Loucy (cell line): ENCODE measurements at regions not wholly inside any gene's neighbourhood (a gene's known extent, or its start where the extent isn't known, plus 50 kb on each side); places are given as distances from the start of the nearest gene placed in this dataset.

ENCODE experiments used
- H2AFZ ChIP-seq: fragments of 200-600 bp; sonication (generic); 2 replicates; pipeline ENCODE4 v1.6.0; 2016; ENCODE audit warnings: antibody characterized with exemption, mild to moderate bottlenecking, low read length, moderate library complexity
- H3F3A ChIP-seq: fragments of 200-600 bp; 2 replicates; pipeline ENCODE4 v1.6.0; 2016; ENCODE audit warnings: antibody characterized with exemption, low read depth, mild to moderate bottlenecking
- H3K27me3 ChIP-seq: fragments of 200-600 bp; sonication (generic); 2 replicates; pipeline ENCODE4 v1.6.1; 2014; ENCODE audit warnings: low read length, mild to moderate bottlenecking; ENCODE audit not compliant: insufficient read depth, poor library complexity, severe bottlenecking
- H3K36me3 ChIP-seq: fragments of 200-600 bp; sonication (generic); 2 replicates; pipeline ENCODE4 v1.6.1; 2016; ENCODE audit warnings: low read length; ENCODE audit not compliant: insufficient read depth
- H3K4me1 ChIP-seq: fragments of 200-600 bp; sonication (generic); 2 replicates; pipeline ENCODE4 v1.5.1; 2014; ENCODE audit warnings: low read length, mild to moderate bottlenecking; ENCODE audit not compliant: insufficient read depth, poor library complexity, severe bottlenecking
- H3K4me2 ChIP-seq: fragments of 200-600 bp; sonication (generic); 2 replicates; pipeline ENCODE4 v1.6.0; 2014; ENCODE audit warnings: antibody characterized with exemption, low read length, low read depth, mild to moderate bottlenecking; ENCODE audit not compliant: poor library complexity, severe bottlenecking
- H3K4me3 ChIP-seq: fragments of 200-600 bp; sonication (generic); 2 replicates; pipeline ENCODE4 v1.5.1; 2014; ENCODE audit warnings: low read length, mild to moderate bottlenecking, mixed read lengths; ENCODE audit not compliant: poor library complexity, severe bottlenecking
- H3K79me2 ChIP-seq: fragments of 200-600 bp; sonication (generic); 2 replicates; pipeline ENCODE4 v1.6.1; 2014; ENCODE audit warnings: low read length; ENCODE audit not compliant: insufficient read depth
- H3K9ac ChIP-seq: fragments of 200-600 bp; sonication (generic); 2 replicates; pipeline ENCODE4 v1.6.0; 2014; ENCODE audit warnings: mild to moderate bottlenecking, low read depth, low read length, moderate library complexity; ENCODE audit not compliant: poor library complexity, severe bottlenecking
- H3K9me2 ChIP-seq: fragments of 200-600 bp; sonication (generic); replicated peaks from 2 replicates; pipeline ENCODE4 v1.6.1; 2016; ENCODE audit warnings: low read depth, low read length, mixed read lengths
- H3K9me3 ChIP-seq: fragments of 200-600 bp; sonication (generic); 2 replicates; pipeline ENCODE4 v1.6.1; 2014; ENCODE audit warnings: mild to moderate bottlenecking, antibody characterized with exemption, low read length, low read depth; ENCODE audit not compliant: insufficient read depth
- H4K20me1 ChIP-seq: fragments of 200-600 bp; sonication (generic); 2 replicates; pipeline ENCODE4 v1.6.0; 2014; ENCODE audit warnings: antibody characterized with exemption, low read length, mild to moderate bottlenecking; ENCODE audit not compliant: insufficient read depth, poor library complexity, severe bottlenecking
- EZH2phosphoT487 ChIP-seq: fragments of 200-600 bp; IDR thresholded peaks from 2 replicates; pipeline ENCODE4 v1.6.1; 2018; ENCODE audit warnings: antibody characterized with exemption, mild to moderate bottlenecking, moderate library complexity, borderline replicate concordance
- TF ChIP-seq, protein P1 (sequence below): fragments of 200-600 bp; sonication (generic); conservative IDR thresholded peaks from 2 replicates; pipeline ENCODE4 v1.5.1; 2014; ENCODE audit warnings: mild to moderate bottlenecking, antibody characterized with exemption, low read length

DNA sequence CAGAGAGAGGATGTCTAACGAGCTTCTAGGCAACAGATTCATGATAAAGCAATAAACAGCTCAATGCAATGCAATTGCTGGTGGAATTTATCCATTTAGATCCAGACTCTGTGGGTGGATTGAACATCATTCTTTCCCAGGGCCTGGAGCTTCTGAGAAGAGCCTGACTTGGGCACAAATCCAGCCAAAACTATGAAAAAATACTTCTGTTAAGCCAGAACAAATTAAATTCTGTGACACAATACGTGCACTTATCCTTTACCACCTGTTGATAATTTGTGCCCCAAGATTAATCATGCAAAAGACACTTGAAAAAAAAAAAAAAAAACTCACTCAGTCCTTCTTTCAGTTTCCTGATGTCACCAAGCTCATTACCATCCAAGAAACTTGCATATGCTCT, 446.0 kb upstream of the DCN start:
- Histone ChIP-seq H3F3A (no peaks in the 10 kb centered on the region), H4K20me1 (no peaks in the 10 kb centered on the region), H3K27me3 (no peaks in the 10 kb centered on the region), H3K36me3 (no peaks in the 10 kb centered on the region), H3K9me3 (no peaks in the 10 kb centered on the region), H3K4me3 (no peak overlapping the region), H3K4me2 (no peak overlapping the region), H3K9ac (no peak overlapping the region), H3K79me2 (no peaks in the 10 kb centered on the region), H2AFZ (no peak overlapping the region), H3K4me1 (no peaks in the 10 kb centered on the region), H3K9me2 (no peaks in the 10 kb centered on the region)
- TF ChIP-seq EZH2phosphoT487 = no peak
- TF ChIP-seq, protein P1, sequence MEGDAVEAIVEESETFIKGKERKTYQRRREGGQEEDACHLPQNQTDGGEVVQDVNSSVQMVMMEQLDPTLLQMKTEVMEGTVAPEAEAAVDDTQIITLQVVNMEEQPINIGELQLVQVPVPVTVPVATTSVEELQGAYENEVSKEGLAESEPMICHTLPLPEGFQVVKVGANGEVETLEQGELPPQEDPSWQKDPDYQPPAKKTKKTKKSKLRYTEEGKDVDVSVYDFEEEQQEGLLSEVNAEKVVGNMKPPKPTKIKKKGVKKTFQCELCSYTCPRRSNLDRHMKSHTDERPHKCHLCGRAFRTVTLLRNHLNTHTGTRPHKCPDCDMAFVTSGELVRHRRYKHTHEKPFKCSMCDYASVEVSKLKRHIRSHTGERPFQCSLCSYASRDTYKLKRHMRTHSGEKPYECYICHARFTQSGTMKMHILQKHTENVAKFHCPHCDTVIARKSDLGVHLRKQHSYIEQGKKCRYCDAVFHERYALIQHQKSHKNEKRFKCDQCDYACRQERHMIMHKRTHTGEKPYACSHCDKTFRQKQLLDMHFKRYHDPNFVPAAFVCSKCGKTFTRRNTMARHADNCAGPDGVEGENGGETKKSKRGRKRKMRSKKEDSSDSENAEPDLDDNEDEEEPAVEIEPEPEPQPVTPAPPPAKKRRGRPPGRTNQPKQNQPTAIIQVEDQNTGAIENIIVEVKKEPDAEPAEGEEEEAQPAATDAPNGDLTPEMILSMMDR = no peak

DNA sequence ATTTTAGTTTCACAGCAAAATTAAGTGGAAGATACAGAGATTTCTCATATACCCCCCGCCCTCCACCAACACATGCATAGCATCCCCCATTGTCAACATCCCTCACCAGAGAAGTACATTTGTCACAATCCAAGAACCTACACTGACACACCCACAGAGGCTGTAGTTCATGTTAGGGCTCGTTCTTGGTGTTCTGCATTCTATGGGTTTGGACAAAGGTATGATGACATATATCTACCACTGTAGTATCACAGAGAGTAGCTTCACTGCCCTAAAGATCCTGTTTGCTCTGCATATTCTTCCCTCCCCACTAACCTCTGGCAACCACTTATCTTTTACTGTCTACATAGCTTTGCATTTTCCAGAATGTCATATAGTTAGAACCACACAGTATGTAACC, 444.6 kb upstream of the DCN start:
- H3K36me3 ChIP-seq = no peaks in the 10 kb centered on the region
- TF ChIP-seq EZH2phosphoT487 = no peak
- TF ChIP-seq, protein P1 = no peak
- H3F3A ChIP-seq = no peaks in the 10 kb centered on the region
- H4K20me1 ChIP-seq = no peaks in the 10 kb centered on the region
- no peaks in the 10 kb centered on the region for H3K9me2 ChIP-seq
- no peak overlapping the region for H2AFZ ChIP-seq
- no peaks in the 10 kb centered on the region for H3K79me2 ChIP-seq
- H3K4me1 ChIP-seq = no peaks in the 10 kb centered on the region
- H3K4me3 ChIP-seq = no peak overlapping the region
- H3K4me2 ChIP-seq = no peak overlapping the region
- H3K27me3 ChIP-seq = no peaks in the 10 kb centered on the region
- H3K9me3 ChIP-seq = no peaks in the 10 kb centered on the region
- H3K9ac ChIP-seq = no peak overlapping the region

DNA sequence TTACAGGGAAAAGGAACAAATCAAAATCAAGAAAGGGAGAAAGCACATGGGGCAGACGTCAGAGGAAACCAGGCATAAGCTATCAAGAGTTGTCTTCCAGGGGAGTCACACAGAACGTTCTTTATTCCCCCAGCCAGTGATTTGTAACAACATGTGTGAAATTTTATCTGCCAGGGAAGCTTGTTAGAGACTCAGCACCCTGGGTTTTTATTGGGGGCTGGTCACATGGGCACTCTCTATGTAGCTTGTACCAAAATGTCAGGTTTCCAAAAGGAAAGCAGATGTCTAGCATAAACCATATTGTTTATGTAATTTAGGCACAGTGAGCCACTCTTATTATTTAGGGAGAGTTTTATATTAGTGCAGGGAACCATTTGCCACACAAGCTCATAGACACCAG, 440.4 kb upstream of the DCN start:
- Histone ChIP-seq H3K27me3 (no peaks in the 10 kb centered on the region), H3K79me2 (no peaks in the 10 kb centered on the region), H3F3A (no peaks in the 10 kb centered on the region), H4K20me1 (no peaks in the 10 kb centered on the region), H3K9ac (no peak overlapping the region), H3K4me1 (no peaks in the 10 kb centered on the region), H3K9me2 (no peaks in the 10 kb centered on the region), H3K36me3 (no peaks in the 10 kb centered on the region), H3K9me3 (no peaks in the 10 kb centered on the region), H2AFZ (no peak overlapping the region), H3K4me2 (no peak overlapping the region), H3K4me3 (no peak overlapping the region)
- TF ChIP-seq, protein P1 = no peak
- TF ChIP-seq EZH2phosphoT487 = no peak
